GM12873 (cell line): ENCODE measurements at regions not wholly inside any gene's neighbourhood (a gene's known extent, or its start where the extent isn't known, plus 50 kb on each side); places are given as distances from the start of the nearest gene placed in this dataset.

Source experiments
- CTCF ChIP-seq: IDR thresholded peaks from 2 replicates; pipeline ENCODE4 v1.5.1; 2012; ENCODE audit warnings: low read depth, mild to moderate bottlenecking, moderate library complexity, low read length, control low read depth; ENCODE audit not compliant: insufficient read depth; ENCODE audit errors: missing control alignments

- no peak for TF ChIP-seq CTCF
These were observed 1297.0 kb downstream of the BRD1 start for GRCh38 chr22:48530666-48531065.

GRCh38 chr22:48528221-48528915, 1299.3 kb downstream of the BRD1 start:
- TF ChIP-seq CTCF = no peak

- TF ChIP-seq CTCF = no peak
These were observed 1303.9 kb downstream of the BRD1 start for GRCh38 chr22:48523761-48524160.

DNA sequence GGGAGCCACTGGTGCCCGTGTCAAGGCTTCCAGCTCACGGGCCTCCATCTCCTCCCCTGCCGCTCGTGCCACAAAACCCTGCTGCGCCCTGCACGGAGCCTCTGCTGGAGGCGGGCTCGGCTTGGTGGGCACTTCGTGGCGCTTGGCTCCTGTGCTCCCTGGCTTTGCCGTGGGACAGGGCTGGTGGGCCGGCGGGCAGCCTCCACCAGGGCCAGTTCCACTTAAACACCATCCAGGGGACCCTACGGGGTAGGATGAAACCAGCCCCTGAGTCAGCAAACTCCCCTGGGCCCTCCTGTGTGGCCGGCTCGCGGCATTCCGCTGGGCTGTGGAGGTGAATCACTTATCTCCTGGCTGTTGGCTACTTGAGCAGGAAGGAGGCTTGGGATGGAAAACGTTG, 1304.6 kb downstream of the BRD1 start:
- no peak for TF ChIP-seq CTCF

DNA sequence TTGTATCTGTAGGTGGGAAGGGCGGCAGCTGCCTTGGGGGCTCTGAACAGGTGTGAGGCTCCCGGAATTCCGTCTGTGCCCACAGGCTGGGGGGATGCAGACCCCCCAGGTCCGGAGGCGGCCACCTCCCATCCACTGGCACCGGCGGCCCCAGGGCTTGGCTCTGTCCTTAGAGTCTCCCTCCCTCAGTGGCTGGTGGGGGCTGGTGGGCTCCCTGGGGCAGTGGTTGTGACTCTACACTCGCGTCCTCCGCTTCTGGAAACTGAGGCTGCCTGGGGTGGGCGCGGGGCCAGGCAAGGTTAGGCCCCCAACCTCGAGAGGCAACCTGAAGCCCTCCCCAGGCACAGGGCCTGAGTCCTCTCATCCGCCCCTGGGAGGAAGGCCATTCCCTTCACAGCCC, 1305.4 kb downstream of the BRD1 start:
- no peak for TF ChIP-seq CTCF

GRCh38 chr22:48520884-48521588, 1306.6 kb downstream of the BRD1 start:
- no peak for TF ChIP-seq CTCF

GRCh38 chr22:48520207-48520606, 1307.5 kb downstream of the BRD1 start:
- no peak for TF ChIP-seq CTCF
